ENCODE measurements at regions not wholly inside any gene's neighbourhood (a gene's known extent, or its start where the extent isn't known, plus 50 kb on each side); places are given as distances from the start of the nearest gene placed in this dataset.
"Not testable (repeated sequence)": the region's sequence is repeated elsewhere in the genome, so short reads cannot be mapped to it uniquely, and the experiment has no call there.

GRCh38 chr2:57276408-57276807 lies 770.2 kb upstream of the VRK2 start:
- not testable (repeated sequence) for TF ChIP-seq TAF1 (IDR thresholded peaks at IDR 0.05; ENCODE audit: borderline replicate concordance, low read depth, low read length); POLR2A (IDR thresholded peaks at IDR 0.05; ENCODE audit: low read depth, low read length); POLR2AphosphoS5 (IDR thresholded peaks at IDR 0.05; ENCODE audit: low read depth, low read length)

Measured in GM12892 (cell line).